ENCODE measurements at regions not wholly inside any gene's neighbourhood (a gene's known extent, or its start where the extent isn't known, plus 50 kb on each side); places are given as distances from the start of the nearest gene placed in this dataset.

DNA sequence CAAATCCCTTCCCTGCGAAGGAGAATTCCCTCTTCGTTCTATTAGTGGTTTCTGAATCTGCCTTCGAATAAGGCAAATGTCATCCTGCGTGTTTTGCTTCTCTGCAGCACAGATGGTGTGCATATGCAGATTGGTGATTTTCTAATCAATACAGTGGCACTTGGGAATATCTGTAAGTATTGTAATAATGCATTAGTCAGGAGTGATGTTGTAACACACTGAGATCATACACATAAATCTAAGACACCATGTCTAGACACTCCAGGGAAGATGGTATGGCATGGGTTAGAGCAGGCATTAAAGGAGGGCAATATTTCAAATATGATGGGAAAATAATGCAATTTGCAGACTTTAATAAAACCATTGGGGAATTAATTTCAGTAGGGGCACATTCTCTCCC lies 513.2 kb upstream of the PTBP2 start:
- no peak overlapping the region for H3K4me3 ChIP-seq (ENCODE audit: extremely low read depth in 1 of 4, insufficient read depth in 2 of 4, low read depth in 3 of 4, low read length in 4 of 4)
- CTCF ChIA-PET (ENCODE audit: partially characterized antibody): interaction anchor here (1.0 kb wide), 1 partner anchor 8 kb away, joined by 3 read pairs; no protein-coding TSS in a partner anchor
- POLR2A ChIA-PET (ENCODE audit: partially characterized antibody): no interaction called here
- H3K9ac ChIP-seq (replicated peaks in 1 of 4; ENCODE audit: extremely low read depth in 1 of 4, low read depth in 3 of 4, low read length in 3 of 4): no peak overlapping the region
- no peak overlapping the region for H2BK120ac ChIP-seq (replicated peaks; ENCODE audit: low read depth, low read length)
- no peak overlapping the region for H3K18ac ChIP-seq (ENCODE audit: extremely low read depth, low read length)
- H2BK15ac ChIP-seq (ENCODE audit: low read length): no peak overlapping the region
- H4K91ac ChIP-seq (replicated peaks; ENCODE audit: insufficient read length, low read length): no peak overlapping the region
- H4K20me1 ChIP-seq (replicated peaks in 1 of 2; ENCODE audit: control insufficient read depth in 1 of 2, insufficient read depth in 2 of 2, low read length in 2 of 2): no peaks in the 10 kb centered on the region
- no peaks in the 10 kb centered on the region for H3K79me2 ChIP-seq (ENCODE audit: control insufficient read depth in 1 of 2, insufficient read depth in 2 of 2, low read length in 2 of 2)
- H2AFZ ChIP-seq (ENCODE audit: low read length): no peak overlapping the region
- no peak overlapping the region for H2BK12ac ChIP-seq (ENCODE audit: low read depth, low read length)
- H3K23ac ChIP-seq (ENCODE audit: insufficient read length): no peak overlapping the region
- no peaks in the 10 kb centered on the region for H3K23me2 ChIP-seq (ENCODE audit: low read depth, low read length)
- TF ChIP-seq, protein P1, sequence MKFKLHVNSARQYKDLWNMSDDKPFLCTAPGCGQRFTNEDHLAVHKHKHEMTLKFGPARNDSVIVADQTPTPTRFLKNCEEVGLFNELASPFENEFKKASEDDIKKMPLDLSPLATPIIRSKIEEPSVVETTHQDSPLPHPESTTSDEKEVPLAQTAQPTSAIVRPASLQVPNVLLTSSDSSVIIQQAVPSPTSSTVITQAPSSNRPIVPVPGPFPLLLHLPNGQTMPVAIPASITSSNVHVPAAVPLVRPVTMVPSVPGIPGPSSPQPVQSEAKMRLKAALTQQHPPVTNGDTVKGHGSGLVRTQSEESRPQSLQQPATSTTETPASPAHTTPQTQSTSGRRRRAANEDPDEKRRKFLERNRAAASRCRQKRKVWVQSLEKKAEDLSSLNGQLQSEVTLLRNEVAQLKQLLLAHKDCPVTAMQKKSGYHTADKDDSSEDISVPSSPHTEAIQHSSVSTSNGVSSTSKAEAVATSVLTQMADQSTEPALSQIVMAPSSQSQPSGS (IDR thresholded peaks at IDR 0.05; ENCODE audit: low read length): no peak
- TF ChIP-seq RAD21 (IDR thresholded peaks at IDR 0.05 in 1 of 2, conservative IDR thresholded peaks at IDR 0.05 in 1 of 2; ENCODE audit: low read depth in 2 of 2, low read length in 2 of 2): no peak
- TF ChIP-seq, protein P2, sequence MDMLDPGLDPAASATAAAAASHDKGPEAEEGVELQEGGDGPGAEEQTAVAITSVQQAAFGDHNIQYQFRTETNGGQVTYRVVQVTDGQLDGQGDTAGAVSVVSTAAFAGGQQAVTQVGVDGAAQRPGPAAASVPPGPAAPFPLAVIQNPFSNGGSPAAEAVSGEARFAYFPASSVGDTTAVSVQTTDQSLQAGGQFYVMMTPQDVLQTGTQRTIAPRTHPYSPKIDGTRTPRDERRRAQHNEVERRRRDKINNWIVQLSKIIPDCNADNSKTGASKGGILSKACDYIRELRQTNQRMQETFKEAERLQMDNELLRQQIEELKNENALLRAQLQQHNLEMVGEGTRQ (IDR thresholded peaks at IDR 0.05; ENCODE audit: low read length): no peak
- TF ChIP-seq BCL11A (IDR thresholded peaks at IDR 0.05; ENCODE audit: low read depth in 2 of 2, low read length in 2 of 2): no peak
- no peak for TF ChIP-seq TAF7 (optimal IDR thresholded peaks at IDR 0.05; ENCODE audit: borderline replicate concordance, low read depth, low read length)
- no peak for TF ChIP-seq SIX5 (IDR thresholded peaks at IDR 0.05; ENCODE audit: low read depth, low read length)
- no peak for TF ChIP-seq SIRT6 (IDR thresholded peaks at IDR 0.05; ENCODE audit: low read length)
- TF ChIP-seq NANOG (IDR thresholded peaks at IDR 0.05; ENCODE audit: insufficient read depth, low read depth, low read length, poor library complexity, severe bottlenecking): no peak
- no peak for TF ChIP-seq SRF (IDR thresholded peaks at IDR 0.05; ENCODE audit: low read depth, low read length)
- no peak for TF ChIP-seq RBBP5 (IDR thresholded peaks at IDR 0.05; ENCODE audit: borderline replicate concordance, low read depth, low read length)
- TF ChIP-seq KDM4A (IDR thresholded peaks at IDR 0.05; ENCODE audit: low read depth, low read length, severe bottlenecking): no peak
- no peaks in the 10 kb centered on the region for H3K79me1 ChIP-seq (ENCODE audit: low read depth, low read length)
- H3K4ac ChIP-seq (replicated peaks; ENCODE audit: insufficient read length, low read depth, low read length): no peak overlapping the region
- no peak overlapping the region for H4K5ac ChIP-seq (ENCODE audit: insufficient read length, low read depth, low read length)
- DNase-seq (ENCODE audit: low read depth in 1 of 2, low spot score in 2 of 2) (no peak), FAIRE-seq (no peak)
- H3K27ac ChIP-seq (ENCODE audit: low read depth, low read length): no peak overlapping the region
- no peak overlapping the region for H2BK5ac ChIP-seq (ENCODE audit: low read depth, low read length)
- no peak overlapping the region for H4K8ac ChIP-seq (ENCODE audit: extremely low read depth, insufficient read depth, low read length)
- H3K36me3 ChIP-seq (ENCODE audit: control insufficient read depth in 2 of 4, insufficient read depth in 4 of 4, low read length in 3 of 4): no peaks in the 10 kb centered on the region
- no peak overlapping the region for H2AK5ac ChIP-seq (ENCODE audit: low read depth, low read length)
- peaks cover 0 to 3% (median 0%) of the 10 kb centered on the region in 4 experiments; a peak in 1 of 7 replicates for H3K4me1 ChIP-seq (replicated peaks in 1 of 4; ENCODE audit: control insufficient read depth in 3 of 4, insufficient read depth in 4 of 4, low read length in 3 of 4)
- H3K14ac ChIP-seq (ENCODE audit: insufficient read length): no peak overlapping the region
- no peak overlapping the region for H3K56ac ChIP-seq (replicated peaks; ENCODE audit: insufficient read length, low read depth, low read length)
- no peaks in the 10 kb centered on the region for H3K9me3 ChIP-seq (ENCODE audit: insufficient read depth in 2 of 2, low read depth in 1 of 2, low read length in 1 of 2)
- H3K27me3 ChIP-seq (replicated peaks in 1 of 4; ENCODE audit: control insufficient read depth in 3 of 4, extremely low read depth in 1 of 4, insufficient read depth in 3 of 4, low read length in 3 of 4): no peaks in the 10 kb centered on the region
- WGBS, 2 experiments (ENCODE audit: extremely low coverage in 1 of 2, insufficient coverage in 1 of 2, insufficient read length in 1 of 2, insufficient replicate concordance in 2 of 2, low coverage in 1 of 2, low lambda C conversion rate in 2 of 2, missing lambda C conversion rate in 1 of 2): 87% methylated on average over 4 of the region's 4 CpGs; no CpG with 5 or more reads in 1 of the 2 experiments
- no peak overlapping the region for H3K4me2 ChIP-seq (ENCODE audit: insufficient read depth in 1 of 2, low read depth in 2 of 2, low read length in 2 of 2)
- H2BK20ac ChIP-seq (ENCODE audit: low read length): no peak overlapping the region

Measured in H1 (cell line).